ENCODE measurements at regions not wholly inside any gene's neighbourhood (a gene's known extent, or its start where the extent isn't known, plus 50 kb on each side); places are given as distances from the start of the nearest gene placed in this dataset.

DNA sequence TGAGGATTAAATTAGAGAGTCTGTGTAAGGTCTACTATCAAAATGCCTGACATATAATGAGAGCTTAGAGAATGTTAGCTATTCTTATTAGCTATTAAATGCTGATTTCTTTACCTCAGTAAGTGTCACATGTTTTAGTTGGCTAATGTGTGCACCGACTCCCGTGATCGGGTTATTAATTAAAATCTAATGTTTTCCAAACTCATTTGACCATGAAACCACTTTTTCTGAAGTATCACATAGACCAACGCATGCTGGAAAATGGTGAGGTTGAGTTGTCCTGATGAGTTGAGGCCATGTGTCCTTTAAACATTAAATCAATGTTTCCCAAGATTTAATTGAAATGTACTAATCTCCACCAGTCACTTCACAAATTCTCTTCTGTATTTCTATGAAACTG is 84.8 kb upstream of the C1QTNF7 start:
- H3K4me2 ChIP-seq (ENCODE audit: low read length) = no peak overlapping the region
- ChIA-PET POLR2A (interaction anchor here (0.7 kb wide), 1 partner anchor 663 kb away, joined by 3 read pairs; no protein-coding TSS in a partner anchor), CTCF (ENCODE audit: unreplicated experiment) (no interaction called here)
- H3K27ac ChIP-seq (ENCODE audit: low read depth, low read length, poor library complexity, severe bottlenecking) = no peak overlapping the region
- H3K4me3 ChIP-seq (ENCODE audit: low read depth, low read length, poor library complexity, severe bottlenecking) = no peak overlapping the region
- BruUV-seq (replicated peaks) = no TSS peak
- no peaks in the 10 kb centered on the region for H3K9me3 ChIP-seq (ENCODE audit: low read length)
- no peaks in the 10 kb centered on the region for H3K79me2 ChIP-seq (ENCODE audit: insufficient read depth, low read depth, low read length)
- TF ChIP-seq, protein P1, sequence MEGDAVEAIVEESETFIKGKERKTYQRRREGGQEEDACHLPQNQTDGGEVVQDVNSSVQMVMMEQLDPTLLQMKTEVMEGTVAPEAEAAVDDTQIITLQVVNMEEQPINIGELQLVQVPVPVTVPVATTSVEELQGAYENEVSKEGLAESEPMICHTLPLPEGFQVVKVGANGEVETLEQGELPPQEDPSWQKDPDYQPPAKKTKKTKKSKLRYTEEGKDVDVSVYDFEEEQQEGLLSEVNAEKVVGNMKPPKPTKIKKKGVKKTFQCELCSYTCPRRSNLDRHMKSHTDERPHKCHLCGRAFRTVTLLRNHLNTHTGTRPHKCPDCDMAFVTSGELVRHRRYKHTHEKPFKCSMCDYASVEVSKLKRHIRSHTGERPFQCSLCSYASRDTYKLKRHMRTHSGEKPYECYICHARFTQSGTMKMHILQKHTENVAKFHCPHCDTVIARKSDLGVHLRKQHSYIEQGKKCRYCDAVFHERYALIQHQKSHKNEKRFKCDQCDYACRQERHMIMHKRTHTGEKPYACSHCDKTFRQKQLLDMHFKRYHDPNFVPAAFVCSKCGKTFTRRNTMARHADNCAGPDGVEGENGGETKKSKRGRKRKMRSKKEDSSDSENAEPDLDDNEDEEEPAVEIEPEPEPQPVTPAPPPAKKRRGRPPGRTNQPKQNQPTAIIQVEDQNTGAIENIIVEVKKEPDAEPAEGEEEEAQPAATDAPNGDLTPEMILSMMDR (conservative IDR thresholded peaks at IDR 0.05; ENCODE audit: low read length) = no peak
- no peak for TF ChIP-seq EZH2phosphoT487 (IDR thresholded peaks at IDR 0.05; ENCODE audit: borderline replicate concordance, low read depth, low read length)
- no peaks in the 10 kb centered on the region for H3K4me1 ChIP-seq (ENCODE audit: insufficient read depth, low read length, poor library complexity, severe bottlenecking)
- no peaks in the 10 kb centered on the region for H3K9me2 ChIP-seq (ENCODE audit: insufficient read depth, low read length)
- DNase-seq (ENCODE audit: low spot score) = no peak
- H4K20me1 ChIP-seq (ENCODE audit: insufficient read depth, low read length) = no peaks in the 10 kb centered on the region
- no peak overlapping the region for H2AFZ ChIP-seq (ENCODE audit: low read length)
- no peaks in the 10 kb centered on the region for H3K36me3 ChIP-seq (ENCODE audit: insufficient read depth, low read length)
- intact Hi-C loops (cut with micrococcal nuclease; ENCODE audit: unreplicated experiment) = no loop called here

DNA sequence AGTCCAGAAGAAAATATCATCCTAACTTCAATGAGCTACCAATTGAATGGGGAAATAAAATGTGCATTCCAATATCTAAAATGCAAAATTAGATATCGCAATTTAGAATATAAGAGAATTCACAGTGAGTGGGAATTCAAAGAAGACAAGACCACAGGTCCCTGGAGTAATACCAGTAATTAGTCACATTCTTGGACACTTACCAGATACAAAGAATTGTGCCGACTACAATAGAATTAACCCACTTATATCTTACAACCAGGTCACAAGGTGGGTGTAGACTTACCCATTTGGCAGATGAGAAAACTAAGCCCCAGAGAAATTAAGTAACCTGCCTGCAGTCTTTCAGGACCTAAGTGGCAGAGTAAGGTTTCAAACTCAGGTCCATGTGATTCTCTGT is 84.3 kb upstream of the C1QTNF7 start:
- Histone ChIP-seq H3K27ac (ENCODE audit: low read depth, low read length, poor library complexity, severe bottlenecking) (no peak overlapping the region), H3K4me2 (ENCODE audit: low read length) (no peak overlapping the region), H3K79me2 (ENCODE audit: insufficient read depth, low read depth, low read length) (no peaks in the 10 kb centered on the region), H3K4me1 (ENCODE audit: insufficient read depth, low read length, poor library complexity, severe bottlenecking) (no peaks in the 10 kb centered on the region), H3K9me3 (ENCODE audit: low read length) (no peaks in the 10 kb centered on the region), H3K9me2 (ENCODE audit: insufficient read depth, low read length) (no peaks in the 10 kb centered on the region), H2AFZ (ENCODE audit: low read length) (no peak overlapping the region), H4K20me1 (ENCODE audit: insufficient read depth, low read length) (no peaks in the 10 kb centered on the region), H3K4me3 (ENCODE audit: low read depth, low read length, poor library complexity, severe bottlenecking) (no peak overlapping the region), H3K36me3 (ENCODE audit: insufficient read depth, low read length) (no peaks in the 10 kb centered on the region)
- no TSS peak for BruUV-seq (replicated peaks)
- TF ChIP-seq EZH2phosphoT487 (IDR thresholded peaks at IDR 0.05; ENCODE audit: borderline replicate concordance, low read depth, low read length) = no peak
- TF ChIP-seq, protein P1 (conservative IDR thresholded peaks at IDR 0.05; ENCODE audit: low read length) = no peak
- ChIA-PET POLR2A (no interaction called here), CTCF (ENCODE audit: unreplicated experiment) (no interaction called here)
- intact Hi-C loops (cut with micrococcal nuclease; ENCODE audit: unreplicated experiment) = no loop called here
- DNase-seq (ENCODE audit: low spot score) = no peak

DNA sequence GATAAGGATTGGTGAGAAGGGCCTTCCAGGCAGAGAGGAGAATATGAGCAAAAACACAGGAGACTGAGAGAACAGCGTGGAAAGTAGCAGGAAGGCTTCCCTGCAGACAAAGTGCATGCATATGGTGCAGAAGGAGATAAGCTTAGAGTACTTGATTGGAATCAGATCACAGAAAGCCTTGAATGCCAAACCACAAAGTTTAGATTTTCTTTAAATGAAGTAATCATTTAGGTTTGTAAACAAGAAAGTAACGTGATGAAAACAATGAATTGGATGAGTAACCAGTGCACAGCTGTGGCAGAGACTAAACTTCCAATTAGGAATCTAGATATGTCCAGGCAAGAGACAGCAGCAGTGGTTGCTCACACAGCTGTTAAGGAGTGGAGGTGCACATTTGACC is 83.8 kb upstream of the C1QTNF7 start:
- ChIA-PET POLR2A (no interaction called here), CTCF (ENCODE audit: unreplicated experiment) (no interaction called here)
- no TSS peak for BruUV-seq (replicated peaks)
- H3K79me2 ChIP-seq (ENCODE audit: insufficient read depth, low read depth, low read length) = no peaks in the 10 kb centered on the region
- H4K20me1 ChIP-seq (ENCODE audit: insufficient read depth, low read length) = no peaks in the 10 kb centered on the region
- no peak overlapping the region for H3K4me2 ChIP-seq (ENCODE audit: low read length)
- H3K9me3 ChIP-seq (ENCODE audit: low read length) = no peaks in the 10 kb centered on the region
- no peak for DNase-seq (ENCODE audit: low spot score)
- no peak for TF ChIP-seq EZH2phosphoT487 (IDR thresholded peaks at IDR 0.05; ENCODE audit: borderline replicate concordance, low read depth, low read length)
- TF ChIP-seq, protein P1 (conservative IDR thresholded peaks at IDR 0.05; ENCODE audit: low read length) = no peak
- intact Hi-C loops (cut with micrococcal nuclease; ENCODE audit: unreplicated experiment) = no loop called here
- no peaks in the 10 kb centered on the region for H3K4me1 ChIP-seq (ENCODE audit: insufficient read depth, low read length, poor library complexity, severe bottlenecking)
- no peak overlapping the region for H3K27ac ChIP-seq (ENCODE audit: low read depth, low read length, poor library complexity, severe bottlenecking)
- H2AFZ ChIP-seq (ENCODE audit: low read length) = no peak overlapping the region
- no peaks in the 10 kb centered on the region for H3K36me3 ChIP-seq (ENCODE audit: insufficient read depth, low read length)
- no peaks in the 10 kb centered on the region for H3K9me2 ChIP-seq (ENCODE audit: insufficient read depth, low read length)
- no peak overlapping the region for H3K4me3 ChIP-seq (ENCODE audit: low read depth, low read length, poor library complexity, severe bottlenecking)

Measured in OCI-LY7 (cell line).